SK-N-MC (cell line): ENCODE measurements at regions not wholly inside any gene's neighbourhood (a gene's known extent, or its start where the extent isn't known, plus 50 kb on each side); places are given as distances from the start of the nearest gene placed in this dataset.
"Not testable (repeated sequence)": the region's sequence is repeated elsewhere in the genome, so short reads cannot be mapped to it uniquely, and the experiment has no call there.

Experiments
- EZH2 ChIP-seq: fragments of 200-600 bp; sonication (generic); IDR thresholded peaks from one replicate; pipeline ENCODE4 v1.6.1; 2017; ENCODE audit warnings: antibody characterized with exemption
- FOXP2 ChIP-seq: optimal IDR thresholded peaks from 2 replicates; pipeline ENCODE3; 2011; ENCODE audit warnings: mild to moderate bottlenecking, moderate library complexity; ENCODE audit not compliant: insufficient read depth; ENCODE audit errors: extremely low read length, control extremely low read depth
- POLR2AphosphoS5 ChIP-seq: IDR thresholded peaks from 2 replicates; pipeline ENCODE4 v1.6.1; 2012; ENCODE audit warnings: mild to moderate bottlenecking, low read depth, low read length, borderline replicate concordance

DNA sequence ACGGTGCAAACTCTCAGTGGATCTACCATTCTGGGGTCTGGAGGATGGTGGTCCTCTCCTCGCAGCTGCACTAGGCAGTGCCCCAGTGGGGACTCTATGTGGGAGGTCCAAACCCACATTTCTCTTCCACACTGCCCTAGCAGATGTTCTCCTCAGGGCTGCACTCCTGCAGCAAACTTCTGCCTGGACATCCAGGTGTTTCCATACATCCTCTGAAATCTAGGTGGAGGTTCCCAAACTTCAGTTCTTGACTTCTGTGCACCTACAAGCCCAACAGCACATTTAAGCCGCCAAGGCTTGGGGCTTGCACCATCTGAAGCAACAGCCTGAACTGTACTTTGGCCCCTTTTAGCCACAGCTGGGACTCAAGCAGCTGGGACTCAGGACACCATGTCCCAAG is 162.0 kb downstream of the MID1IP1 start:
- TF ChIP-seq EZH2, POLR2AphosphoS5, FOXP2: not testable (repeated sequence)
